B cell (primary cell): ENCODE measurements at regions not wholly inside any gene's neighbourhood (a gene's known extent, or its start where the extent isn't known, plus 50 kb on each side); places are given as distances from the start of the nearest gene placed in this dataset.

ENCODE experiments used
- ATAC-seq: fragments of 200-7000 bp; cut with Tn5 transposase; one replicate; pipeline ENCODE4 v1.10.0; 2021; ENCODE audit warnings: low read depth, mild to moderate bottlenecking, moderate number of reproducible peaks, moderate library complexity
- CTCF ChIA-PET: fragments of 350-600 bp; sonication (Branson Sonifier 250); formaldehyde crosslinking; loops from one replicate; lab custom pipeline; 2021; ENCODE audit warnings: antibody characterized with exemption, inconsistent platforms; lab: Charles Lee
- POLR2A ChIA-PET: fragments of 350-600 bp; sonication (Branson Sonifier 250); formaldehyde crosslinking; loops from one replicate; lab custom pipeline; 2021; ENCODE audit warnings: antibody characterized with exemption; lab: Charles Lee
- DNase-seq: peaks from one replicate; pipeline ENCODE4 v3.0.0; 2013
- H2AFZ ChIP-seq: 2 replicates; pipeline ENCODE4 v1.6.1; 2012; ENCODE audit warnings: mild to moderate bottlenecking, low read depth, low read length; ENCODE audit not compliant: insufficient read depth, poor library complexity, severe bottlenecking
- H3K27ac ChIP-seq, 2 donors: 1 replicate in 1 of 2; 2 replicates in 1 of 2; pipeline ENCODE4 v1.5.1; 2012 to 2013; ENCODE audit warnings: low read length in 2 of 2, mild to moderate bottlenecking in 2 of 2, moderate library complexity in 1 of 2
- H3K27me3 ChIP-seq, 4 experiments: fragments of 200-600 bp in 1 of 4; sonication (generic) in 1 of 4; replicated peaks in 1 of 4; 1 replicate in 2 of 4; 2 replicates in 2 of 4; pipeline versions ENCODE4 v1.6.1 to v1.7.0; 2013 to 2016; ENCODE audit warnings: low read length in 3 of 4, mild to moderate bottlenecking in 2 of 4, mixed read lengths in 1 of 4, moderate library complexity in 1 of 4; ENCODE audit not compliant: insufficient read depth in 4 of 4, control insufficient read depth in 3 of 4; ENCODE audit errors: control extremely low read depth in 1 of 4
- H3K36me3 ChIP-seq, 2 experiments: replicated peaks in 1 of 2; 1 replicate in 1 of 2; 2 replicates in 1 of 2; pipeline versions ENCODE4 v1.6.1 to v1.7.1; 2013; ENCODE audit warnings: low read length in 1 of 2; ENCODE audit not compliant: insufficient read depth in 2 of 2, control insufficient read depth in 1 of 2; ENCODE audit errors: control extremely low read depth in 1 of 2, extremely low read depth in 1 of 2
- H3K4me1 ChIP-seq, 2 donors: fragments of 200-600 bp in 1 of 2; sonication (generic) in 1 of 2; 1 replicate in 1 of 2; 2 replicates in 1 of 2; pipeline versions ENCODE4 v1.5.1 to v1.6.1; 2013 to 2017; ENCODE audit warnings: low read length in 2 of 2; ENCODE audit not compliant: control insufficient read depth in 2 of 2, insufficient read depth in 2 of 2
- H3K4me2 ChIP-seq: replicated peaks from 2 replicates; pipeline ENCODE3; 2012; ENCODE audit warnings: mild to moderate bottlenecking, low read depth, low read length; ENCODE audit not compliant: poor library complexity, severe bottlenecking
- H3K4me3 ChIP-seq, 5 experiments: fragments of 200-600 bp in 1 of 5; sonication (generic) in 1 of 5; 1 replicate in 3 of 5; 2 replicates in 2 of 5; pipeline versions ENCODE4 v1.5.1 to v1.7.0; 2011 to 2016; ENCODE audit warnings: low read length in 4 of 5, mild to moderate bottlenecking in 4 of 5, low read depth in 2 of 5, control low read depth in 1 of 5, moderate library complexity in 1 of 5; ENCODE audit not compliant: insufficient read depth in 1 of 5; ENCODE audit errors: control extremely low read depth in 1 of 5, extremely low read depth in 1 of 5
- H3K79me2 ChIP-seq: fragments of 200-600 bp; sonication (generic); one replicate; pipeline ENCODE4 v1.6.0; 2016; ENCODE audit warnings: low read length; ENCODE audit not compliant: control insufficient read depth, insufficient read depth
- H3K9ac ChIP-seq: fragments of 200-600 bp; sonication (generic); 2 replicates; pipeline ENCODE4 v1.6.1; 2017; ENCODE audit warnings: mild to moderate bottlenecking, low read length, moderate library complexity
- H3K9me3 ChIP-seq, 3 donors: one replicate each; pipeline versions ENCODE4 v1.6.1 to v1.7.1; 2013; ENCODE audit warnings: low read length in 2 of 3; ENCODE audit not compliant: control insufficient read depth in 2 of 3, insufficient read depth in 1 of 3; ENCODE audit errors: control extremely low read depth in 1 of 3
- H4K20me1 ChIP-seq: 2 replicates; pipeline ENCODE4 v1.6.0; 2012; ENCODE audit warnings: mild to moderate bottlenecking, low read length; ENCODE audit not compliant: insufficient read depth, control insufficient read depth, poor library complexity, severe bottlenecking
- H3K27ac Mint-ChIP-seq: one replicate; pipeline ENCODE4 v1.8.0; 2021; ENCODE audit warnings: mixed read lengths
- H3K27me3 Mint-ChIP-seq: one replicate; pipeline ENCODE4 v1.8.0; 2021; ENCODE audit warnings: mixed read lengths
- H3K4me1 Mint-ChIP-seq: one replicate; pipeline ENCODE4 v1.8.0; 2021; ENCODE audit warnings: mixed read lengths
- H3K4me3 Mint-ChIP-seq: one replicate; pipeline ENCODE4 v1.8.0; 2021; ENCODE audit warnings: mixed read lengths
- H3K9me3 Mint-ChIP-seq: one replicate; pipeline ENCODE4 v1.8.0; 2022; ENCODE audit warnings: mixed read lengths; ENCODE audit not compliant: insufficient read depth
- CTCF ChIP-seq: fragments of 200-600 bp; IDR thresholded peaks from one replicate; pipeline ENCODE4 v1.8.0; 2022; ENCODE audit warnings: antibody characterized with exemption, mild to moderate bottlenecking
- EZH2 ChIP-seq: IDR thresholded peaks from 2 replicates; pipeline ENCODE4 v1.6.1; 2012; ENCODE audit warnings: borderline replicate concordance, low read depth, mild to moderate bottlenecking, moderate library complexity, low read length; ENCODE audit not compliant: insufficient read depth, poor library complexity, severe bottlenecking
- WGBS: methylation state at CpG from one replicate; pipeline ENCODE4 v1.1.5; 2013; ENCODE audit warnings: missing lambda C conversion rate; ENCODE audit not compliant: insufficient coverage; 5-methylcytosine and 5-hydroxymethylcytosine counted together
- intact Hi-C: fragments of 100-400 bp; cut with micrococcal nuclease; formaldehyde crosslinking; loops from one replicate; pipeline ENCODE4 v1.10.0; 2022

- intact Hi-C loops = no loop called here
- ATAC-seq (no peak), DNase-seq (no peak)
- no peak overlapping the region for H2AFZ ChIP-seq
- WGBS = no CpG with 5 or more reads among the region's 2 CpGs
- Mint-ChIP-seq H3K9me3 (peaks cover 3% of the 10 kb centered on the region), H3K4me1 (no peaks in the 10 kb centered on the region), H3K4me3 (no peak overlapping the region), H3K27me3 (no peaks in the 10 kb centered on the region), H3K27ac (no peak overlapping the region)
- H4K20me1 ChIP-seq = no peaks in the 10 kb centered on the region
- H3K79me2 ChIP-seq = no peaks in the 10 kb centered on the region
- no peaks in the 10 kb centered on the region for H3K27me3 ChIP-seq
- TF ChIP-seq EZH2 (no peak), CTCF (no peak)
- H3K9me3 ChIP-seq = peaks cover 0 to 6% (median 0%) of the 10 kb centered on the region in 3 donors
- ChIA-PET CTCF (no interaction called here), POLR2A (no interaction called here)
- no peak overlapping the region for H3K27ac ChIP-seq
- no peaks in the 10 kb centered on the region for H3K36me3 ChIP-seq
- H3K9ac ChIP-seq = no peak overlapping the region
- no peak overlapping the region for H3K4me3 ChIP-seq
- H3K4me1 ChIP-seq = no peaks in the 10 kb centered on the region
- no peak overlapping the region for H3K4me2 ChIP-seq
Observed at GRCh38 chr6:23267651-23268050, 698.3 kb downstream of the HDGFL1 start.

- Histone ChIP-seq H3K9me3 (peaks cover 0 to 6% (median 0%) of the 10 kb centered on the region in 3 donors), H3K27me3 (no peaks in the 10 kb centered on the region), H4K20me1 (no peaks in the 10 kb centered on the region), H3K79me2 (no peaks in the 10 kb centered on the region), H3K36me3 (no peaks in the 10 kb centered on the region), H3K9ac (no peak overlapping the region), H3K4me1 (no peaks in the 10 kb centered on the region), H3K27ac (no peak overlapping the region), H2AFZ (no peak overlapping the region), H3K4me3 (no peak overlapping the region), H3K4me2 (no peak overlapping the region)
- TF ChIP-seq CTCF = no peak
- TF ChIP-seq EZH2 = no peak
- intact Hi-C loops = no loop called here
- CTCF ChIA-PET = no interaction called here
- no peak for ATAC-seq
- H3K27me3 Mint-ChIP-seq = no peaks in the 10 kb centered on the region
- no peak overlapping the region for H3K4me3 Mint-ChIP-seq
- POLR2A ChIA-PET = no interaction called here
- H3K27ac Mint-ChIP-seq = no peak overlapping the region
- no peaks in the 10 kb centered on the region for H3K4me1 Mint-ChIP-seq
- DNase-seq = no peak
- peaks cover 3% of the 10 kb centered on the region for H3K9me3 Mint-ChIP-seq
- 100% methylated on average over 1 of the region's 4 CpGs for WGBS
Observed at GRCh38 chr6:23268348-23268747, 699.0 kb downstream of the HDGFL1 start.
